ENCODE measurements at regions not wholly inside any gene's neighbourhood (a gene's known extent, or its start where the extent isn't known, plus 50 kb on each side); places are given as distances from the start of the nearest gene placed in this dataset.

DNA sequence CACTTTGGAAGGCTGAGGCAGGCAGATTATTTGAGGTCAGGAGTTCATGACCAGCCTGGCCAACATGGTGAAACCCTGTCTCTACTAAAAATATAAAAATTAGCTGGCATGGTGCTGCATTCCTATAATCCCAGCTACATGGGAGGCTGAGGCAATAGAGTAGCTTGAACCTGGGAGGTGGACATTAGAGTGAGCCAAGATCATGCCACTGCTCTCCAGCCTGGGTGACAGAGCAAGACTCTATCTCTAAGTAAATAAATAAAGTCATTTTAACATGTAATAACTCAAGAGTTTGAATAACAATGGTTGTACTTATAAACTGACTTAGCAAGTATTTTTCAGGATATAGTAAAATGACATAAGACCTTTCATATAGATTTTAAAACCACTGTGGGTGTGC lies 169.3 kb upstream of the FN1 start:
- no peak overlapping the region for H3K4me3 ChIP-seq (ENCODE audit: low read depth, low read length)
- TF ChIP-seq CTCF (IDR thresholded peaks at IDR 0.05; ENCODE audit: low read depth, low read length) = no peak

GRCh38 chr2:215604606-215605005 lies 168.7 kb upstream of the FN1 start:
- no peak for TF ChIP-seq CTCF (IDR thresholded peaks at IDR 0.05; ENCODE audit: low read depth, low read length)
- H3K4me3 ChIP-seq (ENCODE audit: low read depth, low read length) = no peak overlapping the region

DNA sequence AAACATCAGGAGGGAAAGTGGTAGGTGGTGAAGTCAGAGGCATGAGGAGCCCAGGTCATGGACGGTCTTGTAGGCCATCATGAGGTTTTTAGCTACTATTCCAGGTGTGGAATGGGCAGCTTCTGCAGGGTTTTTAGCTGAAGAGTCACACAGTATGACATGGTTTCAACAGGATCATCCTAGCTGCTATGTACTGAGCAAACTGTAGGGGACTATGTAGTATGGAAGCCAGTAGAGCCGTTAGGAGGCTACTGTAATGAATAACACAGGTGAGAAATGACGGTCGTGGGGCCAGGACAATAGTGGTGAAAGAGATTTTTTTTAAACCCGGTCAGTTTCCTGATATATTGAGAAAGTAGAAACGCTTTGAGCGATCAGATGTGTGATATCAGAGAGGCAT lies 167.6 kb upstream of the FN1 start:
- H3K4me3 ChIP-seq (ENCODE audit: low read depth, low read length) = no peak overlapping the region
- TF ChIP-seq CTCF (IDR thresholded peaks at IDR 0.05; ENCODE audit: low read depth, low read length) = no peak

DNA sequence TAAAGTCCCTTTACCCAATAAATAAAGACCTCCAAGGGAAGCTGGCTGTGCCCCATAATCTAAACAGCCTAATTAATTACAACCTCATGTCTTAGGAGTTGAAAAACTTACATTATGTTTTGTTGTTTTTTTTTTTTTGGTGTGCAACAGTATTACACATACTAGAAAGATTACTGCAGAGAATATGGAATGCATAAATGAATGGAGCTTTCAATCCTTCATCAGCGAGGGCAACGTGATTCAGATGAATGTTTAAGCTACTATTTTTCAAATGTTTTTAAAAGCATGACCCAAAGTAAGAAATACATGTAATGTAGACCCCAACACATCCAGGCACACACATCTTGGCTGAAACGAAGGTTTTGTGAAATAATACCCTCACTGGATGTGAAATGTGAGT lies 167.1 kb upstream of the FN1 start:
- H3K4me3 ChIP-seq (ENCODE audit: low read depth, low read length) = no peak overlapping the region
- no peak for TF ChIP-seq CTCF (IDR thresholded peaks at IDR 0.05; ENCODE audit: low read depth, low read length)

- TF ChIP-seq CTCF (IDR thresholded peaks at IDR 0.05; ENCODE audit: low read depth, low read length) = no peak
- H3K4me3 ChIP-seq (ENCODE audit: low read depth, low read length) = no peak overlapping the region
Observed at GRCh38 chr2:215601990-215602721, 166.3 kb upstream of the FN1 start.

DNA sequence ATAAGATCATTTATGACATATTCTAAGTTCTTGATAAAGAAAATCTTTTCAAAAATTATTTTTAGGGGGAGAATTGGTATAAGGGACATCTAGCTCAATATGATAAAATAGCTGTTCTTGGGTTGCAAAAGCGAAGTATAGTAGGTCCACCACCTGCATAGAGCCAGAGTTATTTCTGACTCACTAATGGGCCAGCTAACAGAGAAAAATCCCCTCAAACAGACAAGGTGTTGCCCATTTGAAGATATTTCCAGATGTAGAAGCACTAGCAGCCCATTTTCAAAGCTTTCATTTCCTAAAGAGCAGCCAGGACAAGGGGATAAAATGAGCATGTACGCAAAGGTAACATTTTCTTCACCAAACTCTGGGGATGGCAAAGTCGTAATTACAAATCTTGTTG lies 165.7 kb upstream of the FN1 start:
- H3K4me3 ChIP-seq (ENCODE audit: low read depth, low read length) = no peak overlapping the region

More for the DNA sequence above, 165.7 kb upstream of the FN1 start:
- TF ChIP-seq CTCF (IDR thresholded peaks at IDR 0.05; ENCODE audit: low read depth, low read length) = no peak

All from WI38 (cell line).